ENCODE measurements at regions not wholly inside any gene's neighbourhood (a gene's known extent, or its start where the extent isn't known, plus 50 kb on each side); places are given as distances from the start of the nearest gene placed in this dataset.
"Not testable (repeated sequence)": the region's sequence is repeated elsewhere in the genome, so short reads cannot be mapped to it uniquely, and the experiment has no call there.

GRCh38 chr12:93996321-93996720 lies 152.1 kb upstream of the PLXNC1 start:
- Histone ChIP-seq H3K4me3 (no peak overlapping the region), H3K4me1 (no peaks in the 10 kb centered on the region), H3K9me3 (no peaks in the 10 kb centered on the region), H3K36me3 (no peaks in the 10 kb centered on the region), H3K27me3 (no peaks in the 10 kb centered on the region), H3K27ac (no peak overlapping the region)
- TF ChIP-seq CTCF (IDR thresholded peaks at IDR 0.05) (no peak), POLR2A (IDR thresholded peaks at IDR 0.05) (no peak)
- DNase-seq, result no peak
- intact Hi-C loops (cut with DNase I; ENCODE audit: low total_unique reads), result no loop called here

GRCh38 chr12:94001691-94002090 lies 146.7 kb upstream of the PLXNC1 start:
- intact Hi-C loops (cut with DNase I; ENCODE audit: low total_unique reads), result no loop called here
- H3K9me3 ChIP-seq, result no peaks in the 10 kb centered on the region
- no peaks in the 10 kb centered on the region for H3K36me3 ChIP-seq
- no peak for DNase-seq
- H3K4me1 ChIP-seq, result no peaks in the 10 kb centered on the region
- TF ChIP-seq CTCF (IDR thresholded peaks at IDR 0.05) (no peak), POLR2A (IDR thresholded peaks at IDR 0.05) (no peak)
- no peak overlapping the region for H3K27ac ChIP-seq
- H3K27me3 ChIP-seq, result no peaks in the 10 kb centered on the region
- no peak overlapping the region for H3K4me3 ChIP-seq

GRCh38 chr12:94002925-94003324 lies 145.5 kb upstream of the PLXNC1 start:
- intact Hi-C loops (cut with DNase I; ENCODE audit: low total_unique reads); H3K9me3 ChIP-seq; DNase-seq; H3K4me3 ChIP-seq; H3K4me1 ChIP-seq; H3K36me3 ChIP-seq; H3K27ac ChIP-seq; H3K27me3 ChIP-seq: not testable (repeated sequence)

GRCh38 chr12:94007833-94008232 lies 140.5 kb upstream of the PLXNC1 start:
- intact Hi-C loops (cut with DNase I; ENCODE audit: low total_unique reads); H3K27me3 ChIP-seq; H3K4me3 ChIP-seq; DNase-seq; H3K4me1 ChIP-seq; H3K9me3 ChIP-seq; H3K27ac ChIP-seq; H3K36me3 ChIP-seq: not testable (repeated sequence)

GRCh38 chr12:94010307-94010706 lies 138.1 kb upstream of the PLXNC1 start:
- Histone ChIP-seq H3K36me3 (no peaks in the 10 kb centered on the region), H3K9me3 (no peaks in the 10 kb centered on the region), H3K27ac (no peak overlapping the region), H3K27me3 (no peaks in the 10 kb centered on the region), H3K4me3 (no peak overlapping the region), H3K4me1 (no peaks in the 10 kb centered on the region)
- TF ChIP-seq CTCF (IDR thresholded peaks at IDR 0.05) (no peak), POLR2A (IDR thresholded peaks at IDR 0.05) (no peak)
- intact Hi-C loops (cut with DNase I; ENCODE audit: low total_unique reads), result no loop called here
- no peak for DNase-seq

GRCh38 chr12:94012071-94012470 lies 136.3 kb upstream of the PLXNC1 start:
- no peak overlapping the region for H3K4me3 ChIP-seq
- no peak for DNase-seq
- intact Hi-C loops (cut with DNase I; ENCODE audit: low total_unique reads), result no loop called here

More at GRCh38 chr12:94012071-94012470, 136.3 kb upstream of the PLXNC1 start:
- Histone ChIP-seq H3K4me1 (no peaks in the 10 kb centered on the region), H3K27ac (no peak overlapping the region), H3K27me3 (no peaks in the 10 kb centered on the region), H3K36me3 (no peaks in the 10 kb centered on the region), H3K9me3 (no peaks in the 10 kb centered on the region)
- TF ChIP-seq POLR2A (IDR thresholded peaks at IDR 0.05) (no peak), CTCF (IDR thresholded peaks at IDR 0.05) (no peak)

All from uterus (tissue), 3 donors.